ENCODE measurements at regions not wholly inside any gene's neighbourhood (a gene's known extent, or its start where the extent isn't known, plus 50 kb on each side); places are given as distances from the start of the nearest gene placed in this dataset.

- Mint-ChIP-seq H3K4me3 (ENCODE audit: low read depth) (no peak overlapping the region), H3K4me1 (ENCODE audit: low read depth) (no peaks in the 10 kb centered on the region), H3K27ac (no peak overlapping the region), H3K36me3 (ENCODE audit: insufficient read depth) (no peaks in the 10 kb centered on the region), H3K27me3 (peaks cover 6% of the 10 kb centered on the region), H3K9me3 (ENCODE audit: low read depth) (no peaks in the 10 kb centered on the region)
- no peak for DNase-seq (ENCODE audit: low spot score, unreplicated experiment)
- no peak for TF ChIP-seq CTCF (IDR thresholded peaks at IDR 0.05; ENCODE audit: unreplicated experiment)
Observed at GRCh38 chr16:74117798-74118197, 178.8 kb upstream of the PSMD7 start.

- no peak for TF ChIP-seq CTCF (IDR thresholded peaks at IDR 0.05; ENCODE audit: unreplicated experiment)
- H3K27me3 Mint-ChIP-seq = peaks cover 6% of the 10 kb centered on the region
Observed at GRCh38 chr16:74113545-74113944, 183.1 kb upstream of the PSMD7 start.

GRCh38 chr16:74111456-74111982 lies 185.1 kb upstream of the PSMD7 start:
- H3K4me3 Mint-ChIP-seq (ENCODE audit: low read depth) = no peak overlapping the region
- H3K9me3 Mint-ChIP-seq (ENCODE audit: low read depth) = no peaks in the 10 kb centered on the region
- H3K36me3 Mint-ChIP-seq (ENCODE audit: insufficient read depth) = no peaks in the 10 kb centered on the region
- H3K4me1 Mint-ChIP-seq (ENCODE audit: low read depth) = no peaks in the 10 kb centered on the region
- H3K27me3 Mint-ChIP-seq = no peaks in the 10 kb centered on the region
- no peak for DNase-seq (ENCODE audit: low spot score, unreplicated experiment)
- no peak for TF ChIP-seq CTCF (IDR thresholded peaks at IDR 0.05; ENCODE audit: unreplicated experiment)
- H3K27ac Mint-ChIP-seq = no peak overlapping the region

More at GRCh38 chr16:74113545-74113944, 183.1 kb upstream of the PSMD7 start:
- Mint-ChIP-seq H3K4me3 (ENCODE audit: low read depth) (no peak overlapping the region), H3K36me3 (ENCODE audit: insufficient read depth) (no peaks in the 10 kb centered on the region), H3K27ac (no peak overlapping the region), H3K9me3 (ENCODE audit: low read depth) (no peaks in the 10 kb centered on the region), H3K4me1 (ENCODE audit: low read depth) (no peaks in the 10 kb centered on the region)
- DNase-seq (ENCODE audit: low spot score, unreplicated experiment) = no peak

GRCh38 chr16:74107795-74108610 lies 188.6 kb upstream of the PSMD7 start:
- Mint-ChIP-seq H3K27me3 (no peaks in the 10 kb centered on the region), H3K36me3 (ENCODE audit: insufficient read depth) (no peaks in the 10 kb centered on the region), H3K4me1 (ENCODE audit: low read depth) (no peaks in the 10 kb centered on the region), H3K27ac (no peak overlapping the region), H3K9me3 (ENCODE audit: low read depth) (no peaks in the 10 kb centered on the region), H3K4me3 (ENCODE audit: low read depth) (no peak overlapping the region)
- peak; percentile 61 for TF ChIP-seq CTCF (IDR thresholded peaks at IDR 0.05; ENCODE audit: unreplicated experiment)
- peak; percentile 16 for DNase-seq (ENCODE audit: low spot score, unreplicated experiment)

- peaks cover 16% of the 10 kb centered on the region for H3K4me1 Mint-ChIP-seq (ENCODE audit: low read depth)
- no peak for TF ChIP-seq CTCF (IDR thresholded peaks at IDR 0.05; ENCODE audit: unreplicated experiment)
- no peaks in the 10 kb centered on the region for H3K9me3 Mint-ChIP-seq (ENCODE audit: low read depth)
- H3K36me3 Mint-ChIP-seq (ENCODE audit: insufficient read depth) = no peaks in the 10 kb centered on the region
- no peak overlapping the region for H3K4me3 Mint-ChIP-seq (ENCODE audit: low read depth)
- peaks cover 3% of the 10 kb centered on the region for H3K27me3 Mint-ChIP-seq
- no peak overlapping the region for H3K27ac Mint-ChIP-seq
- DNase-seq (ENCODE audit: low spot score, unreplicated experiment) = no peak
Observed at GRCh38 chr16:74104022-74104421, 192.6 kb upstream of the PSMD7 start.
